ENCODE measurements at regions not wholly inside any gene's neighbourhood (a gene's known extent, or its start where the extent isn't known, plus 50 kb on each side); places are given as distances from the start of the nearest gene placed in this dataset.

DNA sequence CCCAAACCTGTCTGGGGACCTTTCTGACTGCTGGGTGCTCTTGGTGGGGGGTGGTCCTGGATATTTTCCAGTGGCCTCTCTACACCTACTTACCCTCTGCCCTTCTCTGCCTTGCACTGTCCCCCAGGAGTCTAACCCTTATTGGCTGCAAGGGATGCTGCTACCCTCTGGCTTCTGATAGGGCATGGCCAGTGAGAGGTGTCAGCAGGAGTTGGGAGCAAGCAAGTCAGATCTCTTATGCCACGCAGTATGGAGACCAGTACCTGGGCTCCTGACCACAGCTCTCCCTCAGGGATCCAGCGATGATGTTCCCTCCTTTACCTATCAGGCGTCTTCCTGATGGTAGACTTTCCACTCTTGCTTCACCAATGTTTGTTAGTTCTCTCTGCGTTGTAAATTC is 373.7 kb downstream of the SOCS6 start:
- ATAC-seq (no peak), DNase-seq (no peak)
- no peaks in the 10 kb centered on the region for H3K27me3 ChIP-seq
- H3K4me1 ChIP-seq, result no peaks in the 10 kb centered on the region
- TF ChIP-seq CTCF (IDR thresholded peaks at IDR 0.05), result no peak
- intact Hi-C loops (cut with DNase I), result no loop called here
- H3K36me3 ChIP-seq, result no peaks in the 10 kb centered on the region
- no peak overlapping the region for H3K4me3 ChIP-seq
- H3K27ac ChIP-seq, result no peak overlapping the region
- peaks cover 0 to 9% of the 10 kb centered on the region in 2 donors for H3K9me3 ChIP-seq

DNA sequence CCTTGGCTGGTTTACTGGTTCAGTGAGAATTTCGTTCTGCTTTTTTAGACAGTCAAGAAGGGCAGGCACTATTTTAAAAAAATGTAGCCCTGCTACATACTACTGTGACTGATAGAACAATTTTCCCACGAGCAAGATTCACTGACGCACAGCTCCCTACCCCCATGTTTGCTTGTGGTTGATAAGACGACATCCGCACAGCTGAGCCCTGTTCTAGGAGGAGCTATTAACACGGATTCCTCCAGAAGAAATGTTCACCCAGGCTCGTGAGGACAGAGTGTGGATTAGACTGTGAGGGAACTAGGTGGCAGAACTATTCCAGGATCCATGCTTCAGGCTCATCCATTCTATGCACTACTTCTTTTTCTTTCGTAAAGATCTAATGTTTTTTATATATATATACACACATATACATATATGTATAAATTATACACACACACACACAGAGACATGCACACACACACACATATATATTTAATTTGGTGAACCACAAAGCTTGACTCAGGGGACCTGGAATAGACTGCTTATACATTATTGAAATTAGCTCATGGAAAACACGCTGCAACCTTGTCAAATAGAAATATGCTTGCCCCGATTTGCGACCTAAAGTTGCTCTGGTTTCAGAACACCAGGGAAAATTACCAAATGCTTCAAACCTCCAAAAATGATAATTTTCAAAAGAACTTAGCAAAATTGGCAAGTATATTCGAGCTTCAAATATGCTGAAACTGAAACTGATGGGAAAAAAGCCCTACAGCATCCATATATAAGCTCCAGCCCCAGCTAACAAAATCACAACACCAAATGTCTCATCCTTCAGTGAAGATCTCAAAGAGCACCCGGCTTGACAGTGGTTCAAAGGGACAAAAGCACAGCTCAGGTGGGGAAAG is 370.4 kb downstream of the SOCS6 start:
- TF ChIP-seq CTCF (IDR thresholded peaks at IDR 0.05), result no peak
- no peaks in the 10 kb centered on the region for H3K27me3 ChIP-seq
- H3K4me3 ChIP-seq, result no peak overlapping the region
- no peaks in the 10 kb centered on the region for H3K4me1 ChIP-seq
- H3K27ac ChIP-seq, result no peak overlapping the region
- no peak for ATAC-seq
- no peak for DNase-seq
- no peaks in the 10 kb centered on the region for H3K36me3 ChIP-seq
- no peaks in the 10 kb centered on the region for H3K9me3 ChIP-seq
- intact Hi-C loops (cut with DNase I), result no loop called here

DNA sequence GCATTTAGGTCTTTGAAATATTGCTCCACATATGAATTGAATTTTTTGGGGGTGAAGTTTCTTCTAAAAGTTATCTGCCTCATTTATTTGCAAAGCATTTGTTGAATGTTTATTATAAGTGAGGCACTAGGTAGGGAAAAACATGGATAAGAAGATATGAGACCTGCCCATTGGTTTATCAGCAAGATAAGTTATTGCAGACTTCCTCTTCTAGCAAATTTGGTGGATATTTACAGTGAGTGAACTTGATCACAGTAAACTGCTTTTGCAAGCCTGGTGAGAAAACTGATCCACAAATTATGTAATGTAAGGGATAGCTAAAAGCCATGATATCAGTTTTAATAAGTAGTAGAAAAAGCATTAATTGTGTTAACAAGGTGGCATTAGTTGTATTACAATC is 364.8 kb downstream of the SOCS6 start:
- Histone ChIP-seq H3K9me3 (peaks cover 0 to 5% of the 10 kb centered on the region in 2 donors), H3K4me1 (no peaks in the 10 kb centered on the region), H3K27ac (no peak overlapping the region), H3K4me3 (no peak overlapping the region), H3K27me3 (no peaks in the 10 kb centered on the region), H3K36me3 (no peaks in the 10 kb centered on the region)
- TF ChIP-seq CTCF (IDR thresholded peaks at IDR 0.05), result no peak
- intact Hi-C loops (cut with DNase I), result no loop called here
- DNase-seq (no peak), ATAC-seq (no peak)

DNA sequence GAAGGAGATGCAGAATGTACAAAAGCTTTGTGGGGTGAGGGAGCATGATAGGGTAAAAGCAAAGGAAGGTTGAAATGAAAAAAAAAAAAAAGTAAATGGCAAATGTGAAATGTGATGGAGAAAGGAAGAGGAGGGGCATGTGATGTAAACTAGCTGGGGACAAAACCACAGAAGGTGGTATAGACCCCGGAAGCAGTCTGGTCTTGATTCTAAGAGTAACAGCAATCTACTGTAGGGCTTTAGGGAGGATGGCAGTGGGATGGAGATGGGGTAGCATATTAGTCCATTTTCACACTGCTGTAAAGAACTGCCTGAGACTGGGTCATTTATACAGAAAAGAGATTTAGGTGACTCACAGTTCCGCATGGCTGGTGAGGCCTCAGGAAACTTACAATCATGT is 362.0 kb downstream of the SOCS6 start:
- DNase-seq (no peak), ATAC-seq (no peak)
- Histone ChIP-seq H3K4me3 (no peak overlapping the region), H3K27me3 (no peaks in the 10 kb centered on the region), H3K9me3 (peaks cover 0 to 5% of the 10 kb centered on the region in 2 donors), H3K36me3 (no peaks in the 10 kb centered on the region), H3K4me1 (no peaks in the 10 kb centered on the region), H3K27ac (no peak overlapping the region)
- no peak for TF ChIP-seq CTCF (IDR thresholded peaks at IDR 0.05)
- intact Hi-C loops (cut with DNase I), result no loop called here

DNA sequence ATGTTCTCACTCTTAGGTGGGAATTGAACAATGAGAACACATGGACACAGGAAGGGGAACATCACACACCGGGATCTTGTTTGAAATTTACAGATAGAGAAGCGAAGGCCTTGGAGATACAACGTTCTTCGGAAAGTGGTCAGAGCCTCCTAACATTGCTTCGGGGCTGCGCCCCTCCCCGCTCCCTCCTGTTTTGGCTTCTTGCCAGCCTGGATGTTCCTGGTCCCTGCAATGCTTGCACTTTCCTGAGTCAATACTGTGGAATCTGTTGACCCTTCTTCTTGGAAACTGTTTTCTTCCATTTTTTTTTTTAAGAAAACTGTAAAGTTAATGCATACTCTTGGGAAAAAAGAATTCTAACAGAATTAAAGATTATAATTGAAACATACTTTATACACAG is 360.8 kb downstream of the SOCS6 start:
- no peak for ATAC-seq
- Histone ChIP-seq H3K4me1 (no peaks in the 10 kb centered on the region), H3K36me3 (no peaks in the 10 kb centered on the region), H3K27me3 (no peaks in the 10 kb centered on the region), H3K4me3 (no peak overlapping the region), H3K27ac (no peak overlapping the region), H3K9me3 (peaks cover 0 to 5% of the 10 kb centered on the region in 2 donors)
- intact Hi-C loops (cut with DNase I), result no loop called here
- no peak for TF ChIP-seq CTCF (IDR thresholded peaks at IDR 0.05)
- DNase-seq, result no peak

Measured in left lung (tissue), 4 donors.